ENCODE measurements at regions not wholly inside any gene's neighbourhood (a gene's known extent, or its start where the extent isn't known, plus 50 kb on each side); places are given as distances from the start of the nearest gene placed in this dataset.
"Not testable (repeated sequence)": the region's sequence is repeated elsewhere in the genome, so short reads cannot be mapped to it uniquely, and the experiment has no call there.

GRCh38 chr1:60847391-60847790, 235.0 kb upstream of the NFIA start:
- Histone ChIP-seq H3K9me3 (peaks cover 0 to 26% (median 0%) of the 10 kb centered on the region in 4 donors), H3K27ac (no peak overlapping the region), H3K27me3 (no peaks in the 10 kb centered on the region), H3K4me1 (no peaks in the 10 kb centered on the region), H3K36me3 (no peaks in the 10 kb centered on the region), H3K4me3 (no peak overlapping the region)
- TF ChIP-seq CTCF (IDR thresholded peaks at IDR 0.05), result no peak
- TF ChIP-seq EP300 (IDR thresholded peaks at IDR 0.05), result no peak
- no peak for TF ChIP-seq POLR2A (IDR thresholded peaks at IDR 0.05)
- 82 to 87% methylated on average over 3 of the region's 3 CpGs for WGBS, 2 donors
- DNase-seq (ENCODE audit: low spot score in 2 of 2), result no peak

- H3K4me1 ChIP-seq; H3K36me3 ChIP-seq; DNase-seq (ENCODE audit: low spot score in 2 of 2); H3K27me3 ChIP-seq; H3K4me3 ChIP-seq; H3K27ac ChIP-seq: not testable (repeated sequence)
- H3K9me3 ChIP-seq, result peaks cover 0 to 26% (median 0%) of the 10 kb centered on the region in 4 donors
- WGBS, 2 donors, result 98 to 100% methylated on average over 3 of the region's 3 CpGs
Observed at GRCh38 chr1:60845659-60846058, 236.7 kb upstream of the NFIA start.

GRCh38 chr1:60842304-60842703, 240.1 kb upstream of the NFIA start:
- 75 to 77% methylated on average over 2 of the region's 2 CpGs for WGBS, 2 donors
- no peaks in the 10 kb centered on the region for H3K36me3 ChIP-seq

GRCh38 chr1:60841116-60842046, 241.0 kb upstream of the NFIA start:
- Histone ChIP-seq H3K9me3 (peaks cover 0 to 5% (median 0%) of the 10 kb centered on the region in 4 donors), H3K4me3 (no peak overlapping the region), H3K4me1 (no peaks in the 10 kb centered on the region), H3K27me3 (no peaks in the 10 kb centered on the region), H3K27ac (no peak overlapping the region), H3K36me3 (no peaks in the 10 kb centered on the region)
- TF ChIP-seq POLR2A (IDR thresholded peaks at IDR 0.05), result no peak
- no peak for DNase-seq (ENCODE audit: low spot score in 2 of 2)
- WGBS, 2 donors, result 72 to 81% methylated on average over 5 of the region's 5 CpGs

More at GRCh38 chr1:60842304-60842703, 240.1 kb upstream of the NFIA start:
- H3K4me3 ChIP-seq, result no peak overlapping the region
- no peak overlapping the region for H3K27ac ChIP-seq
- no peak for DNase-seq (ENCODE audit: low spot score in 2 of 2)
- TF ChIP-seq EP300 (IDR thresholded peaks at IDR 0.05), result no peak
- TF ChIP-seq POLR2A (IDR thresholded peaks at IDR 0.05), result no peak
- no peak for TF ChIP-seq CTCF (IDR thresholded peaks at IDR 0.05)
- H3K9me3 ChIP-seq, result peaks cover 0 to 5% (median 0%) of the 10 kb centered on the region in 4 donors
- H3K4me1 ChIP-seq, result no peaks in the 10 kb centered on the region
- H3K27me3 ChIP-seq, result no peaks in the 10 kb centered on the region

GRCh38 chr1:60840476-60840875, 241.9 kb upstream of the NFIA start:
- not testable (repeated sequence) for H3K9me3 ChIP-seq; H3K27me3 ChIP-seq; H3K27ac ChIP-seq; H3K4me1 ChIP-seq; H3K36me3 ChIP-seq; H3K4me3 ChIP-seq; DNase-seq (ENCODE audit: low spot score in 2 of 2)
- 95 to 98% methylated on average over 2 of the region's 2 CpGs for WGBS, 2 donors

GRCh38 chr1:60835649-60836048, 246.7 kb upstream of the NFIA start:
- H3K36me3 ChIP-seq, result no peaks in the 10 kb centered on the region
- TF ChIP-seq CTCF (IDR thresholded peaks at IDR 0.05) (no peak), EP300 (IDR thresholded peaks at IDR 0.05) (no peak), POLR2A (IDR thresholded peaks at IDR 0.05) (no peak)
- DNase-seq (ENCODE audit: low spot score in 2 of 2), result no peak
- no peaks in the 10 kb centered on the region for H3K9me3 ChIP-seq
- no peak overlapping the region for H3K27ac ChIP-seq
- peaks cover 0 to 15% (median 0%) of the 10 kb centered on the region in 4 donors for H3K4me1 ChIP-seq
- no peak overlapping the region for H3K4me3 ChIP-seq
- 86% methylated on average over 5 of the region's 5 CpGs for WGBS, 2 donors
- H3K27me3 ChIP-seq, result no peaks in the 10 kb centered on the region

Data from tibial nerve (tissue), 4 donors.